Keratinocyte (primary cell): ENCODE measurements at regions not wholly inside any gene's neighbourhood (a gene's known extent, or its start where the extent isn't known, plus 50 kb on each side); places are given as distances from the start of the nearest gene placed in this dataset.

Experiments
- CTCF ChIP-seq, 3 experiments: IDR thresholded peaks in 1 of 3; conservative IDR thresholded peaks in 1 of 3; optimal IDR thresholded peaks in 1 of 3; 2 replicates in 2 of 3; 3 replicates in 1 of 3; pipeline versions ENCODE3 to v1.5.1; 2011; ENCODE audit warnings: low read length in 3 of 3, mild to moderate bottlenecking in 3 of 3, moderate library complexity in 2 of 3, control low read depth in 1 of 3, inconsistent platforms in 1 of 3; ENCODE audit not compliant: insufficient read depth in 2 of 3; ENCODE audit errors: extremely low read depth in 1 of 3
- EZH2 ChIP-seq: IDR thresholded peaks from one replicate; pipeline ENCODE4 v1.6.1; 2012; ENCODE audit warnings: inconsistent platforms, mild to moderate bottlenecking, low read length, moderate library complexity

GRCh38 chr15:98308117-98308516 is 340.2 kb upstream of the IGF1R start:
- TF ChIP-seq CTCF (optimal IDR thresholded peaks at IDR 0.05 in 1 of 3, IDR thresholded peaks at IDR 0.05 in 1 of 3, conservative IDR thresholded peaks at IDR 0.05 in 1 of 3; ENCODE audit: extremely low read depth in 1 of 3, insufficient read depth in 2 of 3, low read length in 3 of 3) (peak in 1 of 3 experiments; percentile 20), EZH2 (no peak)
